ENCODE measurements at regions not wholly inside any gene's neighbourhood (a gene's known extent, or its start where the extent isn't known, plus 50 kb on each side); places are given as distances from the start of the nearest gene placed in this dataset.

- no peaks in the 10 kb centered on the region for H3K36me3 Mint-ChIP-seq (ENCODE audit: insufficient read depth, unreplicated experiment)
- no peaks in the 10 kb centered on the region for H3K4me1 Mint-ChIP-seq (ENCODE audit: insufficient read depth, unreplicated experiment)
- no peak for DNase-seq (ENCODE audit: unreplicated experiment)
- ChIA-PET POLR2A (no interaction called here), CTCF (no interaction called here)
- TF ChIP-seq, protein P1, sequence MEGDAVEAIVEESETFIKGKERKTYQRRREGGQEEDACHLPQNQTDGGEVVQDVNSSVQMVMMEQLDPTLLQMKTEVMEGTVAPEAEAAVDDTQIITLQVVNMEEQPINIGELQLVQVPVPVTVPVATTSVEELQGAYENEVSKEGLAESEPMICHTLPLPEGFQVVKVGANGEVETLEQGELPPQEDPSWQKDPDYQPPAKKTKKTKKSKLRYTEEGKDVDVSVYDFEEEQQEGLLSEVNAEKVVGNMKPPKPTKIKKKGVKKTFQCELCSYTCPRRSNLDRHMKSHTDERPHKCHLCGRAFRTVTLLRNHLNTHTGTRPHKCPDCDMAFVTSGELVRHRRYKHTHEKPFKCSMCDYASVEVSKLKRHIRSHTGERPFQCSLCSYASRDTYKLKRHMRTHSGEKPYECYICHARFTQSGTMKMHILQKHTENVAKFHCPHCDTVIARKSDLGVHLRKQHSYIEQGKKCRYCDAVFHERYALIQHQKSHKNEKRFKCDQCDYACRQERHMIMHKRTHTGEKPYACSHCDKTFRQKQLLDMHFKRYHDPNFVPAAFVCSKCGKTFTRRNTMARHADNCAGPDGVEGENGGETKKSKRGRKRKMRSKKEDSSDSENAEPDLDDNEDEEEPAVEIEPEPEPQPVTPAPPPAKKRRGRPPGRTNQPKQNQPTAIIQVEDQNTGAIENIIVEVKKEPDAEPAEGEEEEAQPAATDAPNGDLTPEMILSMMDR (IDR thresholded peaks at IDR 0.05; ENCODE audit: unreplicated experiment) = no peak
- no peaks in the 10 kb centered on the region for H3K9me3 Mint-ChIP-seq (ENCODE audit: unreplicated experiment)
- H3K4me3 Mint-ChIP-seq (ENCODE audit: unreplicated experiment) = no peak overlapping the region
- peaks cover 47% of the 10 kb centered on the region for H3K27me3 Mint-ChIP-seq (ENCODE audit: insufficient read depth, unreplicated experiment)
- no peak overlapping the region for H3K27ac Mint-ChIP-seq (ENCODE audit: low read depth, unreplicated experiment)
- intact Hi-C loops (cut with micrococcal nuclease) = no loop called here
- no TSS peak for BruUV-seq (replicated peaks)
These were observed 75.0 kb upstream of the ATP2B2 start for GRCh38 chr3:10580426-10580825.

- no peaks in the 10 kb centered on the region for H3K9me3 Mint-ChIP-seq (ENCODE audit: unreplicated experiment)
These were observed 75.9 kb upstream of the ATP2B2 start for GRCh38 chr3:10581251-10581650.

GRCh38 chr3:10581716-10582115 lies 76.3 kb upstream of the ATP2B2 start:
- Mint-ChIP-seq H3K36me3 (ENCODE audit: insufficient read depth, unreplicated experiment) (no peaks in the 10 kb centered on the region), H3K9me3 (ENCODE audit: unreplicated experiment) (no peaks in the 10 kb centered on the region), H3K27ac (ENCODE audit: low read depth, unreplicated experiment) (no peak overlapping the region), H3K4me1 (ENCODE audit: insufficient read depth, unreplicated experiment) (no peaks in the 10 kb centered on the region), H3K4me3 (ENCODE audit: unreplicated experiment) (no peak overlapping the region), H3K27me3 (ENCODE audit: insufficient read depth, unreplicated experiment) (peaks cover 60% of the 10 kb centered on the region)
- no peak for DNase-seq (ENCODE audit: unreplicated experiment)
- TF ChIP-seq, protein P1 (IDR thresholded peaks at IDR 0.05; ENCODE audit: unreplicated experiment) = no peak
- intact Hi-C loops (cut with micrococcal nuclease) = no loop called here
- ChIA-PET CTCF (no interaction called here), POLR2A (no interaction called here)
- no TSS peak for BruUV-seq (replicated peaks)

More at GRCh38 chr3:10581251-10581650, 75.9 kb upstream of the ATP2B2 start:
- TF ChIP-seq, protein P1 (IDR thresholded peaks at IDR 0.05; ENCODE audit: unreplicated experiment) = no peak
- Mint-ChIP-seq H3K27ac (ENCODE audit: low read depth, unreplicated experiment) (no peak overlapping the region), H3K4me3 (ENCODE audit: unreplicated experiment) (no peak overlapping the region), H3K36me3 (ENCODE audit: insufficient read depth, unreplicated experiment) (no peaks in the 10 kb centered on the region), H3K4me1 (ENCODE audit: insufficient read depth, unreplicated experiment) (no peaks in the 10 kb centered on the region), H3K27me3 (ENCODE audit: insufficient read depth, unreplicated experiment) (peaks cover 55% of the 10 kb centered on the region)
- intact Hi-C loops (cut with micrococcal nuclease) = no loop called here
- POLR2A ChIA-PET = no interaction called here
- BruUV-seq (replicated peaks) = no TSS peak
- no peak for DNase-seq (ENCODE audit: unreplicated experiment)
- CTCF ChIA-PET = no interaction called here

DNA sequence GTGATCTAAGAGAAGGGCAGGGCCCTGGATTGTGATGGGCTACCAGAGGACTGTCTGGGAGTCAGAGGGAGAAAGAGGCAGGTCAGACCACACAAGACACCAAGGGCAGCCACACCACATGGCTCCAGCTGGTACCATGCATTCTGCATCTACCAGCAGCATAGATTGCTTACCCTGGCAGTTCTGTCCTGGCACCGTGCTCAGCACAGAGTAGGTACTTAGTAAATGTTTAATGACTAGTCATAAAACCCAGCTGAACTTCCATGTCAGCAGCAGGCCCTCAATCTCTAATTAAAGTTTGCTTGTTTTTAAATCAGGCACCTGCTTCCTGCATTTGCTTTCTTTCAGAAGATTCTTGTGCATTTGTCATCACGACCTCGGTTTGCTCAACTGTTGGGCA lies 77.3 kb upstream of the ATP2B2 start:
- H3K27me3 Mint-ChIP-seq (ENCODE audit: insufficient read depth, unreplicated experiment) = peaks cover 66% of the 10 kb centered on the region
- TF ChIP-seq, protein P1 (IDR thresholded peaks at IDR 0.05; ENCODE audit: unreplicated experiment) = no peak
- no peaks in the 10 kb centered on the region for H3K9me3 Mint-ChIP-seq (ENCODE audit: unreplicated experiment)
- CTCF ChIA-PET = no interaction called here
- no peaks in the 10 kb centered on the region for H3K36me3 Mint-ChIP-seq (ENCODE audit: insufficient read depth, unreplicated experiment)
- H3K4me3 Mint-ChIP-seq (ENCODE audit: unreplicated experiment) = no peak overlapping the region
- POLR2A ChIA-PET = no interaction called here
- intact Hi-C loops (cut with micrococcal nuclease) = no loop called here
- BruUV-seq (replicated peaks) = no TSS peak
- DNase-seq (ENCODE audit: unreplicated experiment) = no peak
- no peaks in the 10 kb centered on the region for H3K4me1 Mint-ChIP-seq (ENCODE audit: insufficient read depth, unreplicated experiment)
- no peak overlapping the region for H3K27ac Mint-ChIP-seq (ENCODE audit: low read depth, unreplicated experiment)

All from MCF 10A (cell line).